GM12878 (cell line): ENCODE measurements at regions not wholly inside any gene's neighbourhood (a gene's known extent, or its start where the extent isn't known, plus 50 kb on each side); places are given as distances from the start of the nearest gene placed in this dataset.

Experiments
- ATAC-seq: fragments of 200-7000 bp; cut with Tn5 transposase; 3 replicates; pipeline ENCODE4 v1.9.1; 2020; ENCODE audit warnings: mild to moderate bottlenecking, moderate library complexity
- BruUV-seq: library from RNA; stranded (reverse); fragments of 400-500 nt; replicated peaks from 2 replicates; lab custom pipeline; 2021; lab: Mats Ljungman, UMichigan
- CTCF ChIA-PET: fragments of 300-600 bp; sonication (Branson Sonifier 250); formaldehyde crosslinking; extraction: SDS; loops from one replicate; lab custom pipeline; 2021; ENCODE audit warnings: inconsistent platforms; lab: Yijun Ruan, JAX
- POLR2A ChIA-PET: fragments of 350-600 bp; formaldehyde crosslinking; extraction: SDS; loops from one replicate; lab custom pipeline; 2021; ENCODE audit warnings: inconsistent platforms; lab: Charles Lee
- RAD21 ChIA-PET: fragments of 300-600 bp; sonication (Branson Sonifier 250); formaldehyde crosslinking; loops from one replicate; lab custom pipeline; 2023; ENCODE audit warnings: antibody characterized with exemption; ENCODE audit not compliant: unreplicated experiment; lab: Charles Lee
- SMC1A ChIA-PET: fragments of 300-600 bp; sonication (Branson Sonifier 250); formaldehyde crosslinking; loops from one replicate; lab custom pipeline; 2023; ENCODE audit not compliant: unreplicated experiment, uncharacterized antibody; lab: Charles Lee
- DNase-seq: peaks from one replicate; pipeline ENCODE4 v3.0.0-alpha.2; 2011; ENCODE audit warnings: low read depth, low spot score
- FAIRE-seq: peaks from 3 replicates; lab custom pipeline; 2011; peaks lifted over from hg19 to GRCh38; lab: Jason Lieb, UNC
- H2AFZ ChIP-seq: 2 replicates; pipeline ENCODE4 v1.6.0; 2011; ENCODE audit warnings: low read depth, low read length, control low read depth; ENCODE audit not compliant: control insufficient read depth
- H3K27ac ChIP-seq: 2 replicates; pipeline ENCODE4 v1.5.1; 2011; ENCODE audit warnings: control low read depth; ENCODE audit not compliant: control insufficient read depth, insufficient read depth
- H3K27me3 ChIP-seq, 2 experiments: replicated peaks in 1 of 2; 2 replicates each; pipeline versions ENCODE4 v1.6.0 to v1.6.1; 2011; ENCODE audit warnings: low read length in 1 of 2; ENCODE audit not compliant: control insufficient read depth in 2 of 2, insufficient read depth in 2 of 2
- H3K36me3 ChIP-seq, 2 experiments: 2 replicates each; pipeline ENCODE4 v1.5.1; 2011; ENCODE audit warnings: low read length in 1 of 2; ENCODE audit not compliant: control insufficient read depth in 2 of 2, insufficient read depth in 2 of 2
- H3K4me1 ChIP-seq: 2 replicates; pipeline ENCODE4 v1.6.1; 2011; ENCODE audit warnings: mild to moderate bottlenecking, low read length, moderate library complexity, mixed read lengths; ENCODE audit not compliant: control insufficient read depth, insufficient read depth
- H3K4me2 ChIP-seq: 2 replicates; pipeline ENCODE4 v1.6.0; 2011; ENCODE audit warnings: control low read depth; ENCODE audit not compliant: control insufficient read depth, insufficient read depth
- H3K4me3 ChIP-seq: fragments of 200-600 bp; sonication (generic); 2 replicates; pipeline ENCODE4 v1.5.1; 2016
- H3K79me2 ChIP-seq: 2 replicates; pipeline ENCODE4 v1.6.0; 2011; ENCODE audit warnings: low read length; ENCODE audit not compliant: control insufficient read depth, insufficient read depth
- H3K9ac ChIP-seq: 2 replicates; pipeline ENCODE4 v1.8.0; 2011; ENCODE audit warnings: low read length, control low read depth, mixed read lengths; ENCODE audit not compliant: control insufficient read depth, insufficient read depth
- H3K9me3 ChIP-seq: replicated peaks from 3 replicates; pipeline ENCODE4 v1.5.1; 2011; ENCODE audit warnings: mild to moderate bottlenecking, low read length; ENCODE audit not compliant: control insufficient read depth, insufficient read depth
- H4K20me1 ChIP-seq: 2 replicates; pipeline ENCODE4 v1.6.0; 2011; ENCODE audit not compliant: control insufficient read depth, insufficient read depth
- ATF2 ChIP-seq: IDR thresholded peaks from 2 replicates; pipeline ENCODE4 v1.6.1; 2012; ENCODE audit warnings: low read length, inconsistent platforms
- BHLHE40 ChIP-seq, 2 experiments: fragments of 450-650 bp in 1 of 2; IDR thresholded peaks; 2 replicates each; pipeline ENCODE4 v1.6.1; 2011 to 2017; ENCODE audit warnings: low read depth in 2 of 2, borderline replicate concordance in 1 of 2, improper control_type of control experiment in 1 of 2, low read length in 1 of 2, mild to moderate bottlenecking in 1 of 2
- BRCA1 ChIP-seq: IDR thresholded peaks from 2 replicates; pipeline ENCODE4 v1.6.1; 2011; ENCODE audit warnings: low read depth, low read length, improper control_type of control experiment
- NRF1 ChIP-seq: conservative IDR thresholded peaks from 2 replicates; pipeline ENCODE4 v1.6.1; 2011; ENCODE audit warnings: mild to moderate bottlenecking, low read depth, low read length, improper control_type of control experiment
- SMAD1 ChIP-seq: fragments of 450-650 bp; IDR thresholded peaks from 2 replicates; pipeline ENCODE4 v1.6.1; 2018; ENCODE audit warnings: mild to moderate bottlenecking, low read depth; ENCODE audit not compliant: partially characterized antibody
- WGBS: methylation state at CpG from one replicate; pipeline ENCODE4 v1.1.6; 2016; ENCODE audit warnings: low lambda C conversion rate; ENCODE audit not compliant: insufficient replicate concordance, insufficient coverage; ENCODE audit errors: missing lambda C conversion rate; 5-methylcytosine and 5-hydroxymethylcytosine counted together
- in situ Hi-C: fragments of 300-500 bp; cut with MboI; formaldehyde crosslinking; loops from 9 replicates; pipeline ENCODE4 v1.14.3; 2018; ENCODE audit warnings: mixed read lengths
- intact Hi-C: fragments of 100-400 bp; cut with micrococcal nuclease; formaldehyde crosslinking; loops from one replicate; pipeline ENCODE4 v1.14.2; 2022; ENCODE audit not compliant: unreplicated experiment
- TF ChIP-seq, protein P1 (sequence below): IDR thresholded peaks from 2 replicates; pipeline ENCODE4 v1.6.1; 2012; ENCODE audit warnings: improper control_type of control experiment, low read depth, low read length; ENCODE audit not compliant: insufficient replicate concordance

GRCh38 chr5:173745557-173745956, 129.1 kb upstream of the BOD1 start:
- peak overlapping the region; percentile 61 for H3K4me2 ChIP-seq
- H2AFZ ChIP-seq = peak overlapping the region; percentile 46
- FAIRE-seq (no peak), DNase-seq (no peak), ATAC-seq (no peak)
- CTCF ChIA-PET = interaction anchor here (0.8 to 4.2 kb wide), 9 partner anchors 8 to 180 kb away, joined by 3 to 29 read pairs (median 4); no protein-coding TSS in a partner anchor
- H3K4me3 ChIP-seq = no peak overlapping the region
- no peaks in the 10 kb centered on the region for H4K20me1 ChIP-seq
- no peaks in the 10 kb centered on the region for H3K27me3 ChIP-seq
- no peaks in the 10 kb centered on the region for H3K9me3 ChIP-seq
- intact Hi-C loops (loop anchor here (2.0 kb wide), 4 partner anchors 41 to 143 kb away; partner anchors contain the start of gene CPEB4), in situ Hi-C loops (no loop called here)
- BruUV-seq = no TSS peak
- TF ChIP-seq ATF2 (0 out of 2 replicates have a peak, but pooled peaks have one; percentile 9), BHLHE40 (IDR thresholded peaks at IDR 0.05; ENCODE audit: borderline replicate concordance in 1 of 2, low read depth in 2 of 2, low read length in 1 of 2) (no peak)
- RAD21 ChIA-PET = interaction anchor here (0.9 to 5.8 kb wide), 19 partner anchors 11 to 179 kb away, joined by 3 to 45 read pairs (median 4); partner anchors contain the start of genes BOD1 and CPEB4
- H3K36me3 ChIP-seq = no peaks in the 10 kb centered on the region
- peaks cover 57% of the 10 kb centered on the region for H3K4me1 ChIP-seq
- H3K9ac ChIP-seq = no peak overlapping the region; the same call in 1 of the 2 replicates
- H3K27ac ChIP-seq = peak overlapping the region; percentile 95
- SMC1A ChIA-PET = interaction anchor here (0.7 to 5.8 kb wide), 31 partner anchors 8 to 235 kb away, joined by 3 to 60 read pairs (median 5); partner anchors contain the start of genes BOD1 and CPEB4
- POLR2A ChIA-PET = interaction anchor here (0.7 to 2.2 kb wide), 10 partner anchors 11 to 180 kb away, joined by 3 to 14 read pairs (median 4); partner anchors contain the start of gene CPEB4
- 97% methylated on average over 7 of the region's 7 CpGs for WGBS
- H3K79me2 ChIP-seq = no peaks in the 10 kb centered on the region

DNA sequence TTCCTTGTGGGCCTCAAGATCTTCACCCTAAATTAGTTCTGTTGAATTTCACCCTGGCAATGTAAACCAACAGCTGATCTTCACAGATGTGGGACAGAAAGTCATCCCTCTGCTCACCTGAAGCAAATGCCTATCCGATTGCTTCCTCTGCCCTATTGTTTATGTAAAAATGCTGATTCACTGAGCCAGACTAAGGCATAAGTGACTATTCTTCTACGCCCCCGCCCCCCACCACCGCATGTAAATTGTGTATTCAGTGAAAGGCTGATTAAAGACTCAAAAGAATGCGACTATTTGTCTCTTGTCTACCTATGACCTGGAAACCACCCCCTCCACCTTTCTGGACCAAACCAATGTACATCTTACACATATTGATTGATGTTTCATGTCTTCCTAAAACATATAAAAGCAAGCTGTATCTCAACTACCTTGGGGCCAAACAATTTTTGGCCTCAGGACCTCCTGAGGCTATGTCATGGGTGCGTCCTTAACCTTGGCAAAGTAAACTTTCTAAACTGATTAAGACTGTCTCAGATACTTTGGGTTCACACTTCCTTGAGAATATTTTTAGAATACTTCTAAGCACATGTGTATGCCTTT, 129.7 kb upstream of the BOD1 start:
- Histone ChIP-seq H3K79me2 (no peaks in the 10 kb centered on the region), H3K27me3 (no peaks in the 10 kb centered on the region), H2AFZ (no peak overlapping the region), H4K20me1 (no peaks in the 10 kb centered on the region), H3K4me3 (no peak overlapping the region), H3K4me1 (peaks cover 59% of the 10 kb centered on the region), H3K9ac (no peak overlapping the region), H3K36me3 (no peaks in the 10 kb centered on the region), H3K9me3 (no peaks in the 10 kb centered on the region), H3K4me2 (no peak overlapping the region), H3K27ac (peak overlapping the region; percentile 95)
- intact Hi-C loops = no loop called here
- ChIA-PET POLR2A (interaction anchor here (0.6 to 2.2 kb wide), 8 partner anchors 12 to 1597 kb away, joined by 3 to 14 read pairs (median 4); partner anchors contain the start of gene CPEB4), SMC1A (interaction anchor here (0.7 to 5.8 kb wide), 25 partner anchors 7 to 179 kb away, joined by 3 to 60 read pairs (median 6); partner anchors contain the start of genes BOD1 and CPEB4), RAD21 (interaction anchor here (0.6 to 5.8 kb wide), 10 partner anchors 11 to 951 kb away, joined by 3 to 45 read pairs (median 6); partner anchors contain the start of gene CPEB4), CTCF (interaction anchor here (1.0 to 4.2 kb wide), 4 partner anchors 40 to 172 kb away, joined by 3 to 29 read pairs (median 4); no protein-coding TSS in a partner anchor)
- ATAC-seq = no peak
- BruUV-seq = no TSS peak
- in situ Hi-C loops = no loop called here
- no peak for FAIRE-seq
- TF ChIP-seq, protein P1, sequence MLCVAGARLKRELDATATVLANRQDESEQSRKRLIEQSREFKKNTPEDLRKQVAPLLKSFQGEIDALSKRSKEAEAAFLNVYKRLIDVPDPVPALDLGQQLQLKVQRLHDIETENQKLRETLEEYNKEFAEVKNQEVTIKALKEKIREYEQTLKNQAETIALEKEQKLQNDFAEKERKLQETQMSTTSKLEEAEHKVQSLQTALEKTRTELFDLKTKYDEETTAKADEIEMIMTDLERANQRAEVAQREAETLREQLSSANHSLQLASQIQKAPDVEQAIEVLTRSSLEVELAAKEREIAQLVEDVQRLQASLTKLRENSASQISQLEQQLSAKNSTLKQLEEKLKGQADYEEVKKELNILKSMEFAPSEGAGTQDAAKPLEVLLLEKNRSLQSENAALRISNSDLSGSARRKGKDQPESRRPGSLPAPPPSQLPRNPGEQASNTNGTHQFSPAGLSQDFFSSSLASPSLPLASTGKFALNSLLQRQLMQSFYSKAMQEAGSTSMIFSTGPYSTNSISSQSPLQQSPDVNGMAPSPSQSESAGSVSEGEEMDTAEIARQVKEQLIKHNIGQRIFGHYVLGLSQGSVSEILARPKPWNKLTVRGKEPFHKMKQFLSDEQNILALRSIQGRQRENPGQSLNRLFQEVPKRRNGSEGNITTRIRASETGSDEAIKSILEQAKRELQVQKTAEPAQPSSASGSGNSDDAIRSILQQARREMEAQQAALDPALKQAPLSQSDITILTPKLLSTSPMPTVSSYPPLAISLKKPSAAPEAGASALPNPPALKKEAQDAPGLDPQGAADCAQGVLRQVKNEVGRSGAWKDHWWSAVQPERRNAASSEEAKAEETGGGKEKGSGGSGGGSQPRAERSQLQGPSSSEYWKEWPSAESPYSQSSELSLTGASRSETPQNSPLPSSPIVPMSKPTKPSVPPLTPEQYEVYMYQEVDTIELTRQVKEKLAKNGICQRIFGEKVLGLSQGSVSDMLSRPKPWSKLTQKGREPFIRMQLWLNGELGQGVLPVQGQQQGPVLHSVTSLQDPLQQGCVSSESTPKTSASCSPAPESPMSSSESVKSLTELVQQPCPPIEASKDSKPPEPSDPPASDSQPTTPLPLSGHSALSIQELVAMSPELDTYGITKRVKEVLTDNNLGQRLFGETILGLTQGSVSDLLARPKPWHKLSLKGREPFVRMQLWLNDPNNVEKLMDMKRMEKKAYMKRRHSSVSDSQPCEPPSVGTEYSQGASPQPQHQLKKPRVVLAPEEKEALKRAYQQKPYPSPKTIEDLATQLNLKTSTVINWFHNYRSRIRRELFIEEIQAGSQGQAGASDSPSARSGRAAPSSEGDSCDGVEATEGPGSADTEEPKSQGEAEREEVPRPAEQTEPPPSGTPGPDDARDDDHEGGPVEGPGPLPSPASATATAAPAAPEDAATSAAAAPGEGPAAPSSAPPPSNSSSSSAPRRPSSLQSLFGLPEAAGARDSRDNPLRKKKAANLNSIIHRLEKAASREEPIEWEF = no peak
- TF ChIP-seq SMAD1 (no peak), BRCA1 (no peak), NRF1 (no peak)
- 99% methylated on average over 6 of the region's 6 CpGs for WGBS
- no peak for DNase-seq
